HFFc6 (cell line): ENCODE measurements at regions not wholly inside any gene's neighbourhood (a gene's known extent, or its start where the extent isn't known, plus 50 kb on each side); places are given as distances from the start of the nearest gene placed in this dataset.

Experiments
- DNase-seq: peaks from one replicate; pipeline ENCODE4 v3.0.0-alpha.2; 2018
- H3K27ac Mint-ChIP-seq: 2 replicates; pipeline ENCODE4 v1.8.0; 2020; ENCODE audit warnings: mild to moderate bottlenecking, mixed read lengths
- H3K27me3 Mint-ChIP-seq: 2 replicates; pipeline ENCODE4 v1.8.0; 2021; ENCODE audit warnings: mild to moderate bottlenecking, moderate library complexity, mixed read lengths; ENCODE audit not compliant: insufficient read depth
- H3K36me3 Mint-ChIP-seq: 2 replicates; pipeline ENCODE4 v1.8.0; 2021; ENCODE audit warnings: low read depth, mixed read lengths
- H3K4me1 Mint-ChIP-seq: 2 replicates; pipeline ENCODE4 v1.8.0; 2020; ENCODE audit warnings: low read depth, mixed read lengths
- H3K4me3 Mint-ChIP-seq: 2 replicates; pipeline ENCODE4 v1.8.0; 2020; ENCODE audit warnings: mild to moderate bottlenecking, moderate library complexity, mixed read lengths
- H3K9me3 Mint-ChIP-seq: 2 replicates; pipeline ENCODE4 v1.8.0; 2020; ENCODE audit warnings: mild to moderate bottlenecking, mixed read lengths
- TF ChIP-seq, protein P1 (sequence below): fragments of 200-600 bp; sonication (generic); IDR thresholded peaks from 2 replicates; pipeline ENCODE4 v1.5.0; 2021; ENCODE audit warnings: antibody characterized with exemption, mild to moderate bottlenecking

DNA sequence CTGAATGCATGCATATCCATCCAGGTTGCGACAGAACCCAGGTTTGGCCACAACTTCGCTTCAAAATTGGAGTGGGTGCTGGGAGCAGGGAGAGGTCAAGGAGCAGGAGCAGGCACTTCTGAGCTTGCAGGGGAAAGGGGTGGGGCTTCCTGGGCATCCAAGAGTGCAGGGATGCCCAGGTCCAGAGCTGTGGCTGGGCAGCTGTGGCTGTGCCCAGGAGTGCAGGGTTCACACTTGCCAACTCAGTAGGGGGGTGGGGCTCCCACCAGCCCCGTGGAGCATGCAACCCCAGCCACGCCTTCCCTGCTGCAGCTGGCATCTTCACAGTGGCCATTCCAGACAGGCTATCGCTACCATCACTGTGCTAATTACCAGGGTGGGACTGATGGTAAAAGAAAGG lies 115.3 kb upstream of the MTNR1B start:
- Mint-ChIP-seq H3K4me3 (no peak overlapping the region), H3K27ac (no peak overlapping the region)

DNA sequence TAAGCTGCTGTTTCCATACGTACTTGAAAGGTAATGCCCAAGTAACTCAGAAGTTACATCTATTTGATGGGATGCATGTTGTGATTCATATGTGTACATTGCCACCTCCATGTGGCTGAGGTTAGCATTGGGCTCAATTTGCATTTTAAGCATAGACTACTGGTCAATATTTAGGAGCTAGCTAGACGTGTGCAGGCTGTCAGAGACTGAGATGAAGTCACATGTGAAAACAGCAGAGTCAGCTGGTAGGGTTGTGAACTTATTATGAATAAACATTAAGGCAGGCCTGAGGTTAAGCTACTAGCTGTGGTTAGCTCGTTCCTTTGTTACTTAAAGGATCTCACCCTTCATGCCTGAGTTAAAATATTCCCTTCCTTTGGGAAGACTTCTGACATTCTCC lies 114.5 kb upstream of the MTNR1B start:
- no peak for DNase-seq
- Mint-ChIP-seq H3K27me3 (no peaks in the 10 kb centered on the region; the same call in 1 of the 2 replicates), H3K36me3 (no peaks in the 10 kb centered on the region), H3K9me3 (no peaks in the 10 kb centered on the region), H3K27ac (no peak overlapping the region), H3K4me3 (no peak overlapping the region), H3K4me1 (no peaks in the 10 kb centered on the region)
- TF ChIP-seq, protein P1, sequence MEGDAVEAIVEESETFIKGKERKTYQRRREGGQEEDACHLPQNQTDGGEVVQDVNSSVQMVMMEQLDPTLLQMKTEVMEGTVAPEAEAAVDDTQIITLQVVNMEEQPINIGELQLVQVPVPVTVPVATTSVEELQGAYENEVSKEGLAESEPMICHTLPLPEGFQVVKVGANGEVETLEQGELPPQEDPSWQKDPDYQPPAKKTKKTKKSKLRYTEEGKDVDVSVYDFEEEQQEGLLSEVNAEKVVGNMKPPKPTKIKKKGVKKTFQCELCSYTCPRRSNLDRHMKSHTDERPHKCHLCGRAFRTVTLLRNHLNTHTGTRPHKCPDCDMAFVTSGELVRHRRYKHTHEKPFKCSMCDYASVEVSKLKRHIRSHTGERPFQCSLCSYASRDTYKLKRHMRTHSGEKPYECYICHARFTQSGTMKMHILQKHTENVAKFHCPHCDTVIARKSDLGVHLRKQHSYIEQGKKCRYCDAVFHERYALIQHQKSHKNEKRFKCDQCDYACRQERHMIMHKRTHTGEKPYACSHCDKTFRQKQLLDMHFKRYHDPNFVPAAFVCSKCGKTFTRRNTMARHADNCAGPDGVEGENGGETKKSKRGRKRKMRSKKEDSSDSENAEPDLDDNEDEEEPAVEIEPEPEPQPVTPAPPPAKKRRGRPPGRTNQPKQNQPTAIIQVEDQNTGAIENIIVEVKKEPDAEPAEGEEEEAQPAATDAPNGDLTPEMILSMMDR: no peak

More for the DNA sequence above, 115.3 kb upstream of the MTNR1B start:
- Mint-ChIP-seq H3K4me1 (no peaks in the 10 kb centered on the region), H3K27me3 (no peaks in the 10 kb centered on the region; the same call in 1 of the 2 replicates), H3K36me3 (no peaks in the 10 kb centered on the region), H3K9me3 (no peaks in the 10 kb centered on the region)
- TF ChIP-seq, protein P1: no peak
- DNase-seq: no peak

DNA sequence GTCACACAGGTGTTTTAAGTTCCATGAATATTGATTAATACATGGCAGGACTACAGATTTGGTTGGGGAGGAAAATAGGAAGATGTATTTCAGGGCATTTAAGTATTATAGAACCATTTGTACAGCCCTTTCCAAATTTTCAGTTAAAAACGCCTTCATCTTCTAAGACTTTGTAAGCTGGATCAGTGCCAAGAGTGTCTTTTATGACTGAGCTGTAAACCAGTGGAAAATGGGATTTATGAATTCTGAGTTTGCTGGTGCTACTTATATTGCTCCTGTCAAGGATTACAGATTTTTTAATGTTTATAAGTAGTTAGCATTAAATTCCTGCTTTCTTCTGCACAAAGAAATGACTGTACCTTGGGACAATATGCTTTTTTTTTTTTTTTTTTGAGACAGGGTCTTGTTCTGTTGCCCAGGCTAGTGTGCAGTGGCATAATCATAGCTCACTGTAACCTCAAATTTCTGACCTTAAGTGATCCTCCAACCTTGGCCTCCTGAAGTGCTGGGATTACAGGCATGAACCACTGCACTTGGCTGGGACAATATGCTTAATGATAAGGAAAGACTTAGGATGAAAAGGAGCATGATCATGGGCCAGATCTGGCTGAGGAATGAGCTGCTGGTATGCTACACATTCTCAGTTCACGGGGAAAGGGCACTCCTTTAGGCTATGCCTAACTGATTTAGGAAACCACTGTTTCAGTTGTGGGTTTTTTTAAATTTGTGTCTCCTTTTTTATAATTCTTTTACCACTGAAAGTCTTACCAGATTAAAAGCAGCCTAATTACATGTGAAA lies 113.6 kb upstream of the MTNR1B start:
- TF ChIP-seq, protein P1: no peak
- H3K36me3 Mint-ChIP-seq: no peaks in the 10 kb centered on the region
- no peaks in the 10 kb centered on the region for H3K4me1 Mint-ChIP-seq
- DNase-seq: no peak
- no peak overlapping the region for H3K27ac Mint-ChIP-seq
- no peaks in the 10 kb centered on the region for H3K9me3 Mint-ChIP-seq
- no peaks in the 10 kb centered on the region; the same call in 1 of the 2 replicates for H3K27me3 Mint-ChIP-seq
- no peak overlapping the region for H3K4me3 Mint-ChIP-seq

DNA sequence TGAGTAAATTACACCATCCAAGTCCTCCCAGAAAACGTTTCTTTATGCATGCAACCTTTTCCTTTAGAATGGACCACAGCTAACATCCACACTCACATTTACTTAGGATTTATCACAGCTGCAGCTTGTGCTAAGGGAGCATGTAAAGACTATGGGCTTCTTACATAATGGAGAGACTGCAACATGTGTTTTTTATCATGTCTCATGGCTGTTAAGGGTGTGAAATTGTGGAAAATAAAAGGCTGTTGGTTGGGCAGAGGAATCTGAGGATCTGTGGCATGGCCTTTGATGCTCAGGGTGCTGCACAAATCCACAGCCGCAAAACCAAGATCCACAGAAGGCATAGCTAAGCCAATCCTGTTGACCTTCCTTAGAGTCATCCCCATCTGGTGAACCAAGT lies 112.0 kb upstream of the MTNR1B start:
- TF ChIP-seq, protein P1: no peak
- H3K36me3 Mint-ChIP-seq: no peaks in the 10 kb centered on the region
- H3K9me3 Mint-ChIP-seq: no peaks in the 10 kb centered on the region
- H3K27me3 Mint-ChIP-seq: no peaks in the 10 kb centered on the region; the same call in 1 of the 2 replicates
- no peak overlapping the region for H3K4me3 Mint-ChIP-seq
- H3K27ac Mint-ChIP-seq: no peak overlapping the region
- no peaks in the 10 kb centered on the region for H3K4me1 Mint-ChIP-seq
- no peak for DNase-seq

DNA sequence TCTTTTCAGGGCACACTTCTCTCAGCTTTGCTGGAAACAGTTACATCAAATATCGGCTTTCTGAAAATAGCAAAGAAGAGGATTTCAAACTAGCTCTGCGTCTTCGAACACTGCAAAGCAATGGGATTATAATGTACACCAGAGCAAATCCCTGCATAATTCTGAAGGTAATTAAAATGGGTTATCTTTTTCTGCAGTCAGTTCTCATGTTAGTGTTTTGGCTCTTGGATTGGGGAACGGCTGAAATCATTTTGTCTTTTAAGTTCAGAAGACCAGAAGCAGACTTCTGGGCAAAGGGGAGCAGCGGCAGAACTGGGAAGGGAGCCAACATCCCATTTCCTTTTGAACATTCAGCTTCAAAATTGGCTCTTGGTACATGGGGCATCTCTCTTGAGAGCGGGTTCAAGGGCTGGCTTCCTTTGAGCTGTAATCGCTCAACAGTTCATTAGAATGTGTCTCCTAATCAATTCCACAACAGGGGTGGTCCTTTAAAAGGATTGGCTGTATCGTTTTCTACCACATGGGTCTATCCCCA lies 110.2 kb upstream of the MTNR1B start:
- Mint-ChIP-seq H3K27me3 (no peaks in the 10 kb centered on the region; the same call in 1 of the 2 replicates), H3K36me3 (no peaks in the 10 kb centered on the region), H3K9me3 (no peaks in the 10 kb centered on the region), H3K4me3 (no peak overlapping the region), H3K4me1 (no peaks in the 10 kb centered on the region), H3K27ac (no peak overlapping the region)
- DNase-seq: no peak
- TF ChIP-seq, protein P1: no peak
